HepG2 (cell line): ENCODE measurements at regions not wholly inside any gene's neighbourhood (a gene's known extent, or its start where the extent isn't known, plus 50 kb on each side); places are given as distances from the start of the nearest gene placed in this dataset.
"Not testable (repeated sequence)": the region's sequence is repeated elsewhere in the genome, so short reads cannot be mapped to it uniquely, and the experiment has no call there.

Source experiments
- KDM1A ChIP-seq: IDR thresholded peaks from 2 replicates; pipeline ENCODE4 v1.6.1; 2016; ENCODE audit warnings: missing compliant biosample characterization
- REXO4 ChIP-seq: sonication (generic); formaldehyde crosslinking; IDR thresholded peaks from 2 replicates; pipeline ENCODE4 v1.8.0; 2022; ENCODE audit warnings: missing genetic modification reagents, mild to moderate bottlenecking, borderline replicate concordance
- ZKSCAN1 ChIP-seq: fragments of 150-350 bp; IDR thresholded peaks from 2 replicates; pipeline ENCODE4 v1.6.1; 2014; ENCODE audit warnings: low read length

- TF ChIP-seq KDM1A (CRISPR knock-in tag); REXO4 (CRISPR knock-in tag); ZKSCAN1: not testable (repeated sequence)
Observed at GRCh38 chr15:20261321-20262280, 280.0 kb downstream of the GOLGA6L6 start.
